GM23338 (cell line): ENCODE measurements at regions not wholly inside any gene's neighbourhood (a gene's known extent, or its start where the extent isn't known, plus 50 kb on each side); places are given as distances from the start of the nearest gene placed in this dataset.

Experiments used
- ATAC-seq: fragments of 200-7000 bp; cut with Tn5 transposase; 3 replicates; pipeline ENCODE4 v1.9.1; 2020
- DNase-seq: peaks from one replicate; pipeline ENCODE4 v3.0.0-alpha.2; 2015; ENCODE audit warnings: low spot score
- H2AFZ ChIP-seq: fragments of 200-600 bp; sonication (generic); 2 replicates; pipeline ENCODE4 v1.8.0; 2016; ENCODE audit warnings: antibody characterized with exemption, mild to moderate bottlenecking, moderate library complexity
- H3F3A ChIP-seq: fragments of 200-600 bp; sonication (generic); replicated peaks from 2 replicates; pipeline ENCODE4 v1.8.0; 2017; ENCODE audit warnings: antibody characterized with exemption, mixed run types, low read depth
- H3K27ac ChIP-seq: fragments of 200-600 bp; sonication (generic); 2 replicates; pipeline ENCODE4 v1.6.1; 2016; ENCODE audit warnings: low read depth
- H3K27me3 ChIP-seq: fragments of 200-600 bp; sonication (generic); 2 replicates; pipeline ENCODE4 v1.8.0; 2016; ENCODE audit warnings: mild to moderate bottlenecking, mixed run types, moderate library complexity; ENCODE audit not compliant: insufficient read depth
- H3K36me3 ChIP-seq: fragments of 200-600 bp; sonication (generic); 2 replicates; pipeline ENCODE4 v1.8.0; 2016; ENCODE audit warnings: mild to moderate bottlenecking; ENCODE audit not compliant: insufficient read depth
- H3K4me1 ChIP-seq: fragments of 200-600 bp; sonication (generic); 2 replicates; pipeline ENCODE4 v1.8.0; 2016; ENCODE audit warnings: mild to moderate bottlenecking, moderate library complexity; ENCODE audit not compliant: insufficient read depth
- H3K4me2 ChIP-seq: fragments of 200-600 bp; sonication (generic); 2 replicates; pipeline ENCODE4 v1.7.1; 2017; ENCODE audit warnings: mixed run types
- H3K4me3 ChIP-seq: fragments of 200-600 bp; sonication (generic); 2 replicates; pipeline ENCODE4 v1.6.1; 2016; ENCODE audit warnings: mixed run types
- H3K79me2 ChIP-seq: fragments of 200-600 bp; sonication (generic); replicated peaks from 2 replicates; pipeline ENCODE4 v1.8.0; 2017; ENCODE audit warnings: mild to moderate bottlenecking; ENCODE audit not compliant: insufficient read depth
- H3K9me2 ChIP-seq: fragments of 200-600 bp; sonication (generic); 2 replicates; pipeline ENCODE4 v1.8.0; 2017; ENCODE audit not compliant: insufficient read depth
- H4K20me1 ChIP-seq: fragments of 200-600 bp; sonication (generic); replicated peaks from 2 replicates; pipeline ENCODE4 v1.8.0; 2017; ENCODE audit warnings: mild to moderate bottlenecking; ENCODE audit not compliant: insufficient read depth
- H3K27ac Mint-ChIP-seq: 2 replicates; pipeline ENCODE4 v1.8.0; 2020; ENCODE audit warnings: inconsistent platforms, mild to moderate bottlenecking, moderate library complexity, mixed read lengths
- H3K27me3 Mint-ChIP-seq: 3 replicates; pipeline ENCODE4 v1.8.0; 2022; ENCODE audit warnings: low read depth, mild to moderate bottlenecking, moderate library complexity, mixed read lengths, inconsistent platforms; ENCODE audit not compliant: insufficient read depth, poor library complexity
- H3K36me3 Mint-ChIP-seq: 3 replicates; pipeline ENCODE4 v1.8.0; 2021; ENCODE audit warnings: low read depth, mild to moderate bottlenecking, inconsistent platforms, moderate library complexity, mixed read lengths
- H3K4me1 Mint-ChIP-seq: 3 replicates; pipeline ENCODE4 v1.8.0; 2020; ENCODE audit warnings: mild to moderate bottlenecking, inconsistent platforms, mixed read lengths
- H3K4me3 Mint-ChIP-seq: 3 replicates; pipeline ENCODE4 v1.8.0; 2021; ENCODE audit warnings: moderate library complexity, mild to moderate bottlenecking, inconsistent platforms, mixed read lengths
- H3K9me3 Mint-ChIP-seq: 3 replicates; pipeline ENCODE4 v1.8.0; 2020; ENCODE audit warnings: moderate library complexity, mild to moderate bottlenecking, inconsistent platforms, mixed read lengths
- NANOG ChIP-seq: IDR thresholded peaks from 2 replicates; pipeline ENCODE4 v1.6.1; 2016; ENCODE audit warnings: antibody characterized with exemption, borderline replicate concordance
- POLR2AphosphoS5 ChIP-seq: IDR thresholded peaks from 2 replicates; pipeline ENCODE4 v1.6.1; 2016; ENCODE audit warnings: antibody characterized with exemption, low read depth
- TF ChIP-seq, protein P1 (sequence below), 2 experiments: fragments of 200-600 bp in 1 of 2; sonication (generic) in 1 of 2; conservative IDR thresholded peaks; 2 replicates each; pipeline versions ENCODE4 v1.5.1 to v1.6.1; 2016 to 2017; ENCODE audit warnings: antibody characterized with exemption in 2 of 2, low read depth in 2 of 2, mild to moderate bottlenecking in 2 of 2, moderate library complexity in 1 of 2
- TF ChIP-seq, protein P2 (sequence below): fragments of 250-450 bp; sonication (Bioruptor Pico); IDR thresholded peaks from 2 replicates; pipeline ENCODE4 v1.5.0; 2020; ENCODE audit warnings: mild to moderate bottlenecking, moderate library complexity

DNA sequence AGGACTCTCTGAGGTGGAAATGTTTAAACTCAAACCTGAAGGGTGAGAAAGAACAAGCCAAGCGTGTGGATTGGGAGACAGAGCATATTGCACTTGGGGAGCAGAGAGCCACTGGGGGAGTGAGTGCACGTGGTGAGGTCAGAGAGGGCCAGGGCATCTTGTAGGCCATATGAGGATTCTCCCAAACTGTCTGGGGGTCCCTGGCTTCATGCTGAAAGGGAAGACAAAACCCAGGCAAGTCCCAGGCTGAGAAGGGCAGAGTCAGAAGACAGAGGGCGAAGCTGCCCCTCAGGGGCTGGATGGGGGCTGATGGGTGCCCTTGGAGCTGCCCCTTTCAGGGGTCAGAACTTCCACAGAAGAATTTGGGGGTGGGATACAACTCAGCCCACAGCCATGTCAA, 215.3 kb upstream of the S1PR3 start (continued):
- TF ChIP-seq, protein P1, sequence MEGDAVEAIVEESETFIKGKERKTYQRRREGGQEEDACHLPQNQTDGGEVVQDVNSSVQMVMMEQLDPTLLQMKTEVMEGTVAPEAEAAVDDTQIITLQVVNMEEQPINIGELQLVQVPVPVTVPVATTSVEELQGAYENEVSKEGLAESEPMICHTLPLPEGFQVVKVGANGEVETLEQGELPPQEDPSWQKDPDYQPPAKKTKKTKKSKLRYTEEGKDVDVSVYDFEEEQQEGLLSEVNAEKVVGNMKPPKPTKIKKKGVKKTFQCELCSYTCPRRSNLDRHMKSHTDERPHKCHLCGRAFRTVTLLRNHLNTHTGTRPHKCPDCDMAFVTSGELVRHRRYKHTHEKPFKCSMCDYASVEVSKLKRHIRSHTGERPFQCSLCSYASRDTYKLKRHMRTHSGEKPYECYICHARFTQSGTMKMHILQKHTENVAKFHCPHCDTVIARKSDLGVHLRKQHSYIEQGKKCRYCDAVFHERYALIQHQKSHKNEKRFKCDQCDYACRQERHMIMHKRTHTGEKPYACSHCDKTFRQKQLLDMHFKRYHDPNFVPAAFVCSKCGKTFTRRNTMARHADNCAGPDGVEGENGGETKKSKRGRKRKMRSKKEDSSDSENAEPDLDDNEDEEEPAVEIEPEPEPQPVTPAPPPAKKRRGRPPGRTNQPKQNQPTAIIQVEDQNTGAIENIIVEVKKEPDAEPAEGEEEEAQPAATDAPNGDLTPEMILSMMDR (conservative IDR thresholded peaks at IDR 0.05; ENCODE audit: low read depth in 2 of 2) = no peak
- no peak for TF ChIP-seq POLR2AphosphoS5

DNA sequence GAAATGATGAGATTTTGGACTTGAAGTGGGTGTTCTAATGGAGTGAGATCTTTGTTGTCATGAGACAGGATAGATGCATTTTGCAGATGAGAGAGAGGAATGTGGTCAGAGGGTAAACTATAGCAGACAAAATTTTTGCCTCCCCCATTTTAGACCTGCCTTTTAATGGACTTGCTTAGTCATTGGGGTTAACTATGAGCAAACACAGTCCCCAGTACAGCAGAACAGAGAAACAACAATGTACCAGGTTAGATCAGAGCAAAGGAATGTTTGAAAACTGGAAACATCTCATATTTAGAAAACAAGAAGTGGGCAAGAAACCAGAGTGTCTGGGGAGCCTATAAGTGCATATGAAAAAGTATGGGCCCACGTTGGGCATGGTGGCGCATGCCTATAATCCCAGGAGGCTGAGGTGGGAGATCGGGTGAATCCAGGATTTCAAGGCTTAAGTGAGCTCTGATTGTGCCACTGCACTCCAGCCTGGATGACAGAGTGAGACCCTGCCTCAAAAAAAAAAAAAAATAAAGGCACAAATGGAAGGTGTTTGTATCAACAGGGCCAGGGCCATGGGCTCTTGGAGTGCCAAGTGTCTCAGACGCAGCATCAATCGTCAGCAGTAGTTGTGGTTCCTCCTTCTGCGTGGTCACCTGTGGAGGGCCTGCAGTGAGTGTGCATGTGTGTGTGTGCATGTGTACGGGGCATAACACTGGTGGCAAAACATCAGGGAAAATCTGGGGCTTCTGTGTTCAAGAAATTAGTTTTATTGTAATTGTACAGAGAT, 214.4 kb upstream of the S1PR3 start:
- no peaks in the 10 kb centered on the region for H3K9me2 ChIP-seq

More for the DNA sequence above, 214.4 kb upstream of the S1PR3 start:
- H3F3A ChIP-seq = no peaks in the 10 kb centered on the region
- H3K4me1 Mint-ChIP-seq = peaks cover 12% of the 10 kb centered on the region
- H3K27me3 Mint-ChIP-seq = no peaks in the 10 kb centered on the region
- no peaks in the 10 kb centered on the region for H4K20me1 ChIP-seq
- no peaks in the 10 kb centered on the region for H3K36me3 Mint-ChIP-seq
- no peak for TF ChIP-seq NANOG
- TF ChIP-seq, protein P2, sequence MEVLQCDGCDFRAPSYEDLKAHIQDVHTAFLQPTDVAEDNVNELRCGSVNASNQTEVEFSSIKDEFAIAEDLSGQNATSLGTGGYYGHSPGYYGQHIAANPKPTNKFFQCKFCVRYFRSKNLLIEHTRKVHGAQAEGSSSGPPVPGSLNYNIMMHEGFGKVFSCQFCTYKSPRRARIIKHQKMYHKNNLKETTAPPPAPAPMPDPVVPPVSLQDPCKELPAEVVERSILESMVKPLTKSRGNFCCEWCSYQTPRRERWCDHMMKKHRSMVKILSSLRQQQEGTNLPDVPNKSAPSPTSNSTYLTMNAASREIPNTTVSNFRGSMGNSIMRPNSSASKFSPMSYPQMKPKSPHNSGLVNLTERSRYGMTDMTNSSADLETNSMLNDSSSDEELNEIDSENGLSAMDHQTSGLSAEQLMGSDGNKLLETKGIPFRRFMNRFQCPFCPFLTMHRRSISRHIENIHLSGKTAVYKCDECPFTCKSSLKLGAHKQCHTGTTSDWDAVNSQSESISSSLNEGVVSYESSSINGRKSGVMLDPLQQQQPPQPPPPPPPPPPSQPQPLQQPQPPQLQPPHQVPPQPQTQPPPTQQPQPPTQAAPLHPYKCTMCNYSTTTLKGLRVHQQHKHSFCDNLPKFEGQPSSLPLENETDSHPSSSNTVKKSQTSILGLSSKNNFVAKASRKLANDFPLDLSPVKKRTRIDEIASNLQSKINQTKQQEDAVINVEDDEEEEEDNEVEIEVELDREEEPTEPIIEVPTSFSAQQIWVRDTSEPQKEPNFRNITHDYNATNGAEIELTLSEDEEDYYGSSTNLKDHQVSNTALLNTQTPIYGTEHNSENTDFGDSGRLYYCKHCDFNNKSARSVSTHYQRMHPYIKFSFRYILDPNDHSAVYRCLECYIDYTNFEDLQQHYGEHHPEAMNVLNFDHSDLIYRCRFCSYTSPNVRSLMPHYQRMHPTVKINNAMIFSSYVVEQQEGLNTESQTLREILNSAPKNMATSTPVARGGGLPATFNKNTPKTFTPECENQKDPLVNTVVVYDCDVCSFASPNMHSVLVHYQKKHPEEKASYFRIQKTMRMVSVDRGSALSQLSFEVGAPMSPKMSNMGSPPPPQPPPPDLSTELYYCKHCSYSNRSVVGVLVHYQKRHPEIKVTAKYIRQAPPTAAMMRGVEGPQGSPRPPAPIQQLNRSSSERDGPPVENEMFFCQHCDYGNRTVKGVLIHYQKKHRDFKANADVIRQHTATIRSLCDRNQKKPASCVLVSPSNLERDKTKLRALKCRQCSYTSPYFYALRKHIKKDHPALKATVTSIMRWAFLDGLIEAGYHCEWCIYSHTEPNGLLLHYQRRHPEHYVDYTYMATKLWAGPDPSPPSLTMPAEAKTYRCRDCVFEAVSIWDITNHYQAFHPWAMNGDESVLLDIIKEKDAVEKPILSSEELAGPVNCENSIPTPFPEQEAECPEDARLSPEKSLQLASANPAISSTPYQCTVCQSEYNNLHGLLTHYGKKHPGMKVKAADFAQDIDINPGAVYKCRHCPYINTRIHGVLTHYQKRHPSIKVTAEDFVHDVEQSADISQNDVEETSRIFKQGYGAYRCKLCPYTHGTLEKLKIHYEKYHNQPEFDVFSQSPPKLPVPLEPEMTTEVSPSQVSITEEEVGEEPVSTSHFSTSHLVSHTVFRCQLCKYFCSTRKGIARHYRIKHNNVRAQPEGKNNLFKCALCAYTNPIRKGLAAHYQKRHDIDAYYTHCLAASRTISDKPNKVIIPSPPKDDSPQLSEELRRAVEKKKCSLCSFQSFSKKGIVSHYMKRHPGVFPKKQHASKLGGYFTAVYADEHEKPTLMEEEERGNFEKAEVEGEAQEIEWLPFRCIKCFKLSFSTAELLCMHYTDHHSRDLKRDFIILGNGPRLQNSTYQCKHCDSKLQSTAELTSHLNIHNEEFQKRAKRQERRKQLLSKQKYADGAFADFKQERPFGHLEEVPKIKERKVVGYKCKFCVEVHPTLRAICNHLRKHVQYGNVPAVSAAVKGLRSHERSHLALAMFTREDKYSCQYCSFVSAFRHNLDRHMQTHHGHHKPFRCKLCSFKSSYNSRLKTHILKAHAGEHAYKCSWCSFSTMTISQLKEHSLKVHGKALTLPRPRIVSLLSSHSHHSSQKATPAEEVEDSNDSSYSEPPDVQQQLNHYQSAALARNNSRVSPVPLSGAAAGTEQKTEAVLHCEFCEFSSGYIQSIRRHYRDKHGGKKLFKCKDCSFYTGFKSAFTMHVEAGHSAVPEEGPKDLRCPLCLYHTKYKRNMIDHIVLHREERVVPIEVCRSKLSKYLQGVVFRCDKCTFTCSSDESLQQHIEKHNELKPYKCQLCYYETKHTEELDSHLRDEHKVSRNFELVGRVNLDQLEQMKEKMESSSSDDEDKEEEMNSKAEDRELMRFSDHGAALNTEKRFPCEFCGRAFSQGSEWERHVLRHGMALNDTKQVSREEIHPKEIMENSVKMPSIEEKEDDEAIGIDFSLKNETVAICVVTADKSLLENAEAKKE (CRISPR knock-in tag) = no peak
- ATAC-seq (no peak), DNase-seq (no peak)
- H3K4me1 ChIP-seq = peaks cover 5% of the 10 kb centered on the region; the same call in 1 of the 2 replicates
- no peaks in the 10 kb centered on the region for H3K9me3 Mint-ChIP-seq
- H3K79me2 ChIP-seq = no peaks in the 10 kb centered on the region
- H3K27ac ChIP-seq = no peak overlapping the region
- H2AFZ ChIP-seq = no peak overlapping the region
- no peaks in the 10 kb centered on the region for H3K36me3 ChIP-seq
- no peak overlapping the region for H3K4me3 ChIP-seq
- no peak overlapping the region for H3K4me2 ChIP-seq
- H3K27me3 ChIP-seq = no peaks in the 10 kb centered on the region
- no peak overlapping the region for H3K27ac Mint-ChIP-seq
- no peak overlapping the region for H3K4me3 Mint-ChIP-seq
